ENCODE measurements at regions not wholly inside any gene's neighbourhood (a gene's known extent, or its start where the extent isn't known, plus 50 kb on each side); places are given as distances from the start of the nearest gene placed in this dataset.

GRCh38 chr21:14713109-14713508 is 167.0 kb upstream of the SAMSN1 start:
- no peak overlapping the region for H3K4me2 ChIP-seq (ENCODE audit: insufficient read depth, low read length)
- FAIRE-seq, result no peak
- DNase-seq (ENCODE audit: extremely low read depth in 1 of 4, low spot score in 3 of 4), result no peak
- H3K27me3 ChIP-seq (ENCODE audit: control insufficient read depth in 2 of 2, insufficient read depth in 2 of 2, low read length in 2 of 2), result no peaks in the 10 kb centered on the region
- no peaks in the 10 kb centered on the region for H3K79me2 ChIP-seq (ENCODE audit: control insufficient read depth, insufficient read depth, low read length)
- ChIA-PET CTCF (ENCODE audit: low intra/inter-chr PET ratio) (no interaction called here), POLR2A (no interaction called here)
- H3K9ac ChIP-seq (ENCODE audit: insufficient read depth in 1 of 2, low read depth in 2 of 2, low read length in 2 of 2), result no peak overlapping the region
- no peak overlapping the region for H3K4me3 ChIP-seq
- H3K27ac ChIP-seq (ENCODE audit: extremely low read depth, low read depth, low read length), result no peak overlapping the region
- H4K20me1 ChIP-seq (replicated peaks; ENCODE audit: control insufficient read depth, insufficient read depth, low read length), result no peaks in the 10 kb centered on the region
- no peak for ATAC-seq
- H3K9me3 ChIP-seq (replicated peaks; ENCODE audit: control insufficient read depth, insufficient read depth, low read depth, low read length), result 0 out of 2 replicates have a peak, but pooled peaks cover 2% of the 10 kb centered on the region
- H2AFZ ChIP-seq (ENCODE audit: low read depth, low read length), result no peak overlapping the region
- intact Hi-C loops (cut with micrococcal nuclease) (no loop called here), in situ Hi-C loops (cut with MboI) (no loop called here)
- H3K4me1 ChIP-seq (replicated peaks in 1 of 2; ENCODE audit: control insufficient read depth in 2 of 2, insufficient read depth in 2 of 2, low read length in 2 of 2), result peaks cover 0 to 19% of the 10 kb centered on the region in 2 experiments; a peak in 3 of 5 replicates
- BruUV-seq (replicated peaks), result no TSS peak
- TF ChIP-seq DMBX1 (CRISPR knock-in tag; IDR thresholded peaks at IDR 0.05; ENCODE audit: borderline replicate concordance) (no peak), MXI1 (IDR thresholded peaks at IDR 0.05; ENCODE audit: low read depth, low read length) (no peak), FOXJ2 (tag; IDR thresholded peaks at IDR 0.05) (no peak), YY1 (IDR thresholded peaks at IDR 0.05; ENCODE audit: borderline replicate concordance in 1 of 3, control insufficient read depth in 1 of 3, extremely low read depth in 1 of 3, insufficient read depth in 3 of 3, insufficient read length in 1 of 3, insufficient replicate concordance in 2 of 3, low read depth in 1 of 3, low read length in 2 of 3) (no peak), PCBP2 (IDR thresholded peaks at IDR 0.05; ENCODE audit: low read depth, low read length, poor library complexity, severe bottlenecking) (no peak), STAT5A (IDR thresholded peaks at IDR 0.05; ENCODE audit: borderline replicate concordance, low read length) (no peak), U2AF2 (optimal IDR thresholded peaks at IDR 0.05; ENCODE audit: low read depth, low read length) (no peak), RBM25 (IDR thresholded peaks at IDR 0.05; ENCODE audit: low read depth, low read length, severe bottlenecking) (peak; percentile 19), PTRF (tag; IDR thresholded peaks at IDR 0.05) (no peak), ZNF354B (CRISPR knock-in tag; IDR thresholded peaks at IDR 0.05) (peak; percentile 54; the same call in 1 of the 2 replicates), TBL1XR1 (IDR thresholded peaks at IDR 0.05; ENCODE audit: low read length in 2 of 2) (no peak), ZNF512 (tag; IDR thresholded peaks at IDR 0.05) (no peak), ZNF507 (tag; conservative IDR thresholded peaks at IDR 0.05) (peak; percentile 96), CTBP1 (IDR thresholded peaks at IDR 0.05; ENCODE audit: borderline replicate concordance) (no peak), PKNOX1 (IDR thresholded peaks at IDR 0.05) (no peak), RBM34 (IDR thresholded peaks at IDR 0.05; ENCODE audit: borderline replicate concordance, insufficient read depth, low read length) (no peak)
- no peaks in the 10 kb centered on the region for H3K36me3 ChIP-seq (ENCODE audit: control insufficient read depth, insufficient read depth, low read length)
- no peaks in the 10 kb centered on the region for H3K9me1 ChIP-seq (ENCODE audit: control insufficient read depth, insufficient read depth, low read length)

All from K562 (cell line).